Activated naive CD8-positive, alpha-beta T cell treated with anti-CD3 and anti-CD28 coated beads, Interleukin-2, amount 50 U/mL, for 24 hours (primary cell): ENCODE measurements at regions not wholly inside any gene's neighbourhood (a gene's known extent, or its start where the extent isn't known, plus 50 kb on each side); places are given as distances from the start of the nearest gene placed in this dataset.
"Not testable (repeated sequence)": the region's sequence is repeated elsewhere in the genome, so short reads cannot be mapped to it uniquely, and the experiment has no call there.

ENCODE experiments used
- ATAC-seq: fragments of 150-1000 bp; cut with Tn5 transposase; one replicate; pipeline ENCODE4 v1.10.0; 2021
- DNase-seq: peaks from one replicate; pipeline ENCODE4 v3.0.0; 2021
- H3K27ac Mint-ChIP-seq: one replicate; pipeline ENCODE4 v1.8.0; 2021; ENCODE audit warnings: mild to moderate bottlenecking, mixed read lengths
- H3K27me3 Mint-ChIP-seq: one replicate; pipeline ENCODE4 v1.8.0; 2021; ENCODE audit warnings: mixed read lengths
- H3K36me3 Mint-ChIP-seq: one replicate; pipeline ENCODE4 v1.8.0; 2021; ENCODE audit warnings: low read depth, mixed read lengths
- H3K4me1 Mint-ChIP-seq: one replicate; pipeline ENCODE4 v1.8.0; 2021; ENCODE audit warnings: mixed read lengths
- H3K4me3 Mint-ChIP-seq: one replicate; pipeline ENCODE4 v1.8.0; 2021; ENCODE audit warnings: mild to moderate bottlenecking, moderate library complexity, mixed read lengths
- H3K9me3 Mint-ChIP-seq: one replicate; pipeline ENCODE4 v1.8.0; 2021; ENCODE audit warnings: mixed read lengths

GRCh38 chr2:194562329-194562728 is 1094.7 kb upstream of the SLC39A10 start:
- ATAC-seq (no peak), DNase-seq (no peak)
- H3K4me3 Mint-ChIP-seq: no peak overlapping the region
- H3K27me3 Mint-ChIP-seq: no peaks in the 10 kb centered on the region
- H3K27ac Mint-ChIP-seq: no peak overlapping the region
- H3K9me3 Mint-ChIP-seq: no peaks in the 10 kb centered on the region
- H3K36me3 Mint-ChIP-seq: no peaks in the 10 kb centered on the region
- H3K4me1 Mint-ChIP-seq: no peaks in the 10 kb centered on the region

DNA sequence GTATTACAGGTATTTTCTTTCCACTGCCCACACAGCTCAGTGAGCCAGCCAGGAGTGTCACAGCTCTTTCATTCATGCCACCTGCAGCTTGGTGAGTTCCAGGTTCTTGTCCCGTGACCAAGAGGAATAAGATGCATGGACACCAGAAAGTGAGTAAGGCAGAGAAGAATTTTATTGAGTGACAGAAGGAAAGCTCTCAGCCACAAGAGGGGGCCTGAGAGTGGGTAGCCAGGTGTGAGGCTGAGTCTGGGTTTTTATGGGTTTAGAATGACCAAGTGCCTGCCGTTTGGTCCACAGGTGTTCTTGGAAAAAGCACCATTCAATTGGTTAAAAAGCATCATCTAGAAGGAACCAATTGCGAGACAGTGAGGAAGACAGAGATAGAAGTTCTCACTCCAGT is 1097.1 kb upstream of the SLC39A10 start:
- no peak for DNase-seq
- no peaks in the 10 kb centered on the region for H3K9me3 Mint-ChIP-seq
- no peak overlapping the region for H3K27ac Mint-ChIP-seq
- no peak overlapping the region for H3K4me3 Mint-ChIP-seq
- ATAC-seq: no peak
- H3K36me3 Mint-ChIP-seq: no peaks in the 10 kb centered on the region
- H3K27me3 Mint-ChIP-seq: no peaks in the 10 kb centered on the region
- H3K4me1 Mint-ChIP-seq: no peaks in the 10 kb centered on the region

GRCh38 chr2:194559523-194559922 is 1097.5 kb upstream of the SLC39A10 start:
- H3K27ac Mint-ChIP-seq: no peak overlapping the region

DNA sequence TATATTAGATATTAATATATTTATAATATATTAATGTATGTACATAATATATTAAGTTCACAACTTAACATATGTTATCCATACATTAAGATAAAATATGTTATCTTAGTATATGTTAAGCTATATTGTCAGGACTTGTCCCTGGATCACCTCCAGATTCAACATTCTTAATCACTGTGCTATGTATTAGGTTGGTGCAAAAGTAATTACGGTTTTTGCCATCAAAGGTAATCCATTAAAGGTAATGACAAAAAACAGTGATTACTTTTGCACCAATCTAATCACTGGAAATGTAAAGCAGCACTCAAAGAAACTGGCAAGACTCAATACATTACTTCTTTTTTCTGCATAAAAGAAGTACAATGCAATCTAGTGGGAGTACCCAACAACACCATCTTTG is 1099.0 kb upstream of the SLC39A10 start:
- H3K4me3 Mint-ChIP-seq: no peak overlapping the region
- ATAC-seq: no peak
- H3K27me3 Mint-ChIP-seq: no peaks in the 10 kb centered on the region
- no peak for DNase-seq
- H3K36me3 Mint-ChIP-seq: no peaks in the 10 kb centered on the region
- H3K27ac Mint-ChIP-seq: no peak overlapping the region
- no peaks in the 10 kb centered on the region for H3K9me3 Mint-ChIP-seq
- H3K4me1 Mint-ChIP-seq: no peaks in the 10 kb centered on the region

More at GRCh38 chr2:194559523-194559922, 1097.5 kb upstream of the SLC39A10 start:
- ATAC-seq (no peak), DNase-seq (no peak)
- H3K27me3 Mint-ChIP-seq: no peaks in the 10 kb centered on the region
- H3K4me1 Mint-ChIP-seq: no peaks in the 10 kb centered on the region
- no peaks in the 10 kb centered on the region for H3K36me3 Mint-ChIP-seq
- H3K4me3 Mint-ChIP-seq: no peak overlapping the region
- H3K9me3 Mint-ChIP-seq: no peaks in the 10 kb centered on the region

- ATAC-seq (no peak), DNase-seq (no peak)
- Mint-ChIP-seq H3K27ac (no peak overlapping the region), H3K4me3 (no peak overlapping the region), H3K27me3 (no peaks in the 10 kb centered on the region), H3K4me1 (no peaks in the 10 kb centered on the region), H3K9me3 (no peaks in the 10 kb centered on the region), H3K36me3 (no peaks in the 10 kb centered on the region)
Measured at GRCh38 chr2:194556629-194557028, 1100.4 kb upstream of the SLC39A10 start.

DNA sequence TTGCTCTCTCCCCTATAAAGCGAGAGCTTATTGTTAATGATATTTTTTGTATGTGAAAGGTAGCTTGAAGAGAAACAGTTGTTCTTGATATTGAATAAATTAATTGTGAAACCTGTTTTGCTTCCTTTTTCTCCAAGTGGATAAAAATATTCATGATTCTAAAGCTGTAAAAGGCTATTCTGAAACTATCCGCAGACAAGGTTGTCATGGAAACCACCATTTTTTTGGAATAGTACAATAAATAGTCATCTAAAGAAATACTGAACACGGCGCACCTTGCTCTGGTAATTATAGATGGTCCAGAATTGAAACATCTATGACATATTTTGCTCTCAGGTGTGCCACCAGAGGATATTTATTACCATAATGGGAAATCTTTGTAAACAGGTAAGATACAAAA is 1103.0 kb upstream of the SLC39A10 start:
- DNase-seq: no peak
- Mint-ChIP-seq H3K9me3 (no peaks in the 10 kb centered on the region), H3K4me1 (no peaks in the 10 kb centered on the region), H3K36me3 (no peaks in the 10 kb centered on the region), H3K4me3 (no peak overlapping the region), H3K27ac (no peak overlapping the region), H3K27me3 (no peaks in the 10 kb centered on the region)
- ATAC-seq: no peak

DNA sequence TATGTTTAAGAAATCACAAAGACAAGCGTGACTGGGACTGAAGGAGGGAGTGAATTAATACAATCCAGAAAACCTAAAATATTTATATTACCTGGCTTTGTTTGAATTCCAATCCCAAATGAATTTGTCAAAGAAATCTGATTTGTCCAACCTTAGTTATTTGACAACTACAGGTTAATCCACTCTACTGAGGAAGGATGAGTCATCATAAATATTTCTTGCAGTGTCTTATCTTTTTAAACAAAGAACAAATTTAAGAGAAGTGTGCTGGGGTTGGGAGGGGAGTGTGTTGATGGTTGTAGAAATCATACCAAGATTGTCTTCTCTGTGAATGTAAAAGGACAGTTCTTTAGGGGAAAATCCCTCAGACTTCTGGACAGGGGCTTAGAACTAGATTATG is 1106.3 kb upstream of the SLC39A10 start:
- Mint-ChIP-seq H3K9me3 (no peaks in the 10 kb centered on the region), H3K27ac (no peak overlapping the region), H3K27me3 (no peaks in the 10 kb centered on the region), H3K4me3 (no peak overlapping the region), H3K36me3 (no peaks in the 10 kb centered on the region), H3K4me1 (no peaks in the 10 kb centered on the region)
- DNase-seq (no peak), ATAC-seq (no peak)

- no peaks in the 10 kb centered on the region for H3K27me3 Mint-ChIP-seq
- H3K4me1 Mint-ChIP-seq: no peaks in the 10 kb centered on the region
- H3K27ac Mint-ChIP-seq: no peak overlapping the region
- H3K4me3 Mint-ChIP-seq: no peak overlapping the region
- DNase-seq (no peak), ATAC-seq (no peak)
- H3K36me3 Mint-ChIP-seq: no peaks in the 10 kb centered on the region
- no peaks in the 10 kb centered on the region for H3K9me3 Mint-ChIP-seq
Measured at GRCh38 chr2:194549387-194549786, 1107.6 kb upstream of the SLC39A10 start.

- DNase-seq: no peak
- H3K27ac Mint-ChIP-seq: no peak overlapping the region
- H3K4me3 Mint-ChIP-seq: no peak overlapping the region
- H3K9me3 Mint-ChIP-seq: no peaks in the 10 kb centered on the region
- no peak for ATAC-seq
- no peaks in the 10 kb centered on the region for H3K36me3 Mint-ChIP-seq
- no peaks in the 10 kb centered on the region for H3K27me3 Mint-ChIP-seq
- no peaks in the 10 kb centered on the region for H3K4me1 Mint-ChIP-seq
Measured at GRCh38 chr2:194545978-194546377, 1111.0 kb upstream of the SLC39A10 start.

- no peak for ATAC-seq
- Mint-ChIP-seq H3K9me3 (peaks cover 4% of the 10 kb centered on the region), H3K4me1 (no peaks in the 10 kb centered on the region), H3K27ac (no peak overlapping the region), H3K4me3 (no peak overlapping the region), H3K36me3 (no peaks in the 10 kb centered on the region), H3K27me3 (no peaks in the 10 kb centered on the region)
- DNase-seq: no peak
Measured at GRCh38 chr2:194539425-194539824, 1117.6 kb upstream of the SLC39A10 start.

DNA sequence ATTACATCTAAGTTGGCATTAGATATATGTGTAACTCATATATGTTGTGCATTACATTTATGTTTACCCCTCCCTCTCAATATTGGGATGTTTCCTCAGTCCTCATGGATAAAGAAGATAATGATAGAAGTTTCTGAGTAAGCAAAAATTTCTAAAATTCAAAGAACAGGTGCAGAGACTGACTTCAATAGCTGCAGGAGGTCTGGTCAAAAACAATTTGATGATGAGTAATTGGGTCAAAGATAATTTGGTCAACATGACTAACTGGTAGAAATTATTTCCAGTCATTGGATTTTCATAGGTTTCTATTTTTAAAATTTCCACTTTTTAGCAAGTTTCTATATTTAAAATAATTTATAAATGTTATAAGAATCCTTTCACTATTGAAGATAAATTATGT is 1130.9 kb upstream of the SLC39A10 start:
- Mint-ChIP-seq H3K9me3 (no peaks in the 10 kb centered on the region), H3K4me1 (no peaks in the 10 kb centered on the region), H3K27me3 (no peaks in the 10 kb centered on the region), H3K27ac (no peak overlapping the region), H3K36me3 (no peaks in the 10 kb centered on the region), H3K4me3 (no peak overlapping the region)
- no peak for DNase-seq
- no peak for ATAC-seq

- no peaks in the 10 kb centered on the region for H3K27me3 Mint-ChIP-seq
Measured at GRCh38 chr2:194514281-194514680, 1142.7 kb upstream of the SLC39A10 start.

DNA sequence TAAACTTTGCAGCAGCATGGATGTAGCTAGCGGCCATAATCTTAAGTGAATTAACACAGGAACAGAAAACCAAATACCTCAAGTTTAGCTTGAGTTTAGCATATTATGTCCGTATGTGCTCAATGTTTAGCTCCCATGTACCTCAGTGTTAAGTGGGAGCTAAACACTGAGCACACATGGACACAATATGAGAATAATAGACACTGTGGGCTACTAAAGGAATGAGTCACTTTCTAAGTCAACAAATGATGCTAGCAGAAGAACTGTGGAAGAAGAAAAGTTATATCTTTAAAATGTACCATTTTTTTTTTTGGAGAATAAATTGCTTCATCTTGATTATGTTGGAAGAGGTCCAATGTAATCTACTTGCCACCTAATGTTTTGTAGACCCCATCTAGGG is 1146.0 kb upstream of the SLC39A10 start:
- H3K27me3 Mint-ChIP-seq, H3K9me3 Mint-ChIP-seq, H3K36me3 Mint-ChIP-seq, H3K4me1 Mint-ChIP-seq, DNase-seq, ATAC-seq, H3K27ac Mint-ChIP-seq, H3K4me3 Mint-ChIP-seq: not testable (repeated sequence)

More at GRCh38 chr2:194514281-194514680, 1142.7 kb upstream of the SLC39A10 start:
- H3K9me3 Mint-ChIP-seq: peaks cover 4% of the 10 kb centered on the region
- no peak for ATAC-seq
- DNase-seq: no peak
- H3K27ac Mint-ChIP-seq: no peak overlapping the region
- no peaks in the 10 kb centered on the region for H3K4me1 Mint-ChIP-seq
- no peak overlapping the region for H3K4me3 Mint-ChIP-seq
- no peaks in the 10 kb centered on the region for H3K36me3 Mint-ChIP-seq

DNA sequence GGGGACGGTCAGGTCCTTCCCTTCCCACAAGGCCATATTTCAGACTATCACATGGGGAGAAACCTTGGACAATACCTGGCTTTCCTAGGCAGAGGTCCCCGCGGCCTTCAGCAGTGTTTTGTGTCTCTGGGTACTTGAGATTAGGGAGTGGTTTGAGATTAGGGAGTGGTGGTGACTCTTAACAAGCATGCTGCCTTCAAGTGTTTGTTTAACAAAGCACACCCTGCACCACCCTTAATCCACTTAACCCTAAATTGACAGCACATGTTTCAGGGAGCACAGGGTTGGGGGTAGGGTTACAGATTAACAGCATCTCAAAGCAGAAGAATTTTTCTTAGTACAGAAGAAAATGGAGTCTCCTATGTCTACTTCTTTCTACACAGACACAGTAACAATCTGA is 1152.2 kb upstream of the SLC39A10 start:
- not testable (repeated sequence) for H3K4me3 Mint-ChIP-seq, H3K27ac Mint-ChIP-seq, H3K4me1 Mint-ChIP-seq, H3K36me3 Mint-ChIP-seq, H3K27me3 Mint-ChIP-seq, ATAC-seq, H3K9me3 Mint-ChIP-seq, DNase-seq

GRCh38 chr2:194495046-194495445 is 1162.0 kb upstream of the SLC39A10 start:
- Mint-ChIP-seq H3K9me3 (no peaks in the 10 kb centered on the region), H3K36me3 (no peaks in the 10 kb centered on the region), H3K4me3 (no peak overlapping the region), H3K27ac (no peak overlapping the region), H3K4me1 (no peaks in the 10 kb centered on the region), H3K27me3 (no peaks in the 10 kb centered on the region)
- DNase-seq (no peak), ATAC-seq (no peak)

DNA sequence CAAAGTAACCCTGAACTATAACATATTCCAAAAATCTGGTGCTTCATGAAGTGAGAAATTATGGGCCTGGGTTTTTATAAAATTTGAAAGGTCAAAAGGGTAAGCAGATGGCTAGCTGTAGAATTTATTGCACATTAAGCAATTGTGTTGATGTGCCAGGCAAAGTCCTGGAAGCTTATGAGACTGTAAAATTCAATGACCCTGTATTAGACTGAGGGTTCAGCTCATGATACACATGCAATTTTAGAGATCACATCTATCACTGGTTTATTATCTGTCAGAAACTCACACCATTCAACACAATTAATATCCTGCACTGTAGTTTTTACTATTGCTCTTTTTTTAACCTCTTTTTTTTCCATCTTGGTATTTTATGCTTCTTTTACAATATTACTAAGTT is 1162.6 kb upstream of the SLC39A10 start:
- no peaks in the 10 kb centered on the region for H3K4me1 Mint-ChIP-seq
- no peaks in the 10 kb centered on the region for H3K9me3 Mint-ChIP-seq
- ATAC-seq (no peak), DNase-seq (no peak)
- no peaks in the 10 kb centered on the region for H3K36me3 Mint-ChIP-seq
- no peak overlapping the region for H3K4me3 Mint-ChIP-seq
- H3K27ac Mint-ChIP-seq: no peak overlapping the region
- no peaks in the 10 kb centered on the region for H3K27me3 Mint-ChIP-seq
